NT2/D1 (cell line): ENCODE measurements at regions not wholly inside any gene's neighbourhood (a gene's known extent, or its start where the extent isn't known, plus 50 kb on each side); places are given as distances from the start of the nearest gene placed in this dataset.
"Not testable (repeated sequence)": the region's sequence is repeated elsewhere in the genome, so short reads cannot be mapped to it uniquely, and the experiment has no call there.

Experiments
- DNase-seq: peaks from one replicate; pipeline ENCODE4 v3.0.0-alpha.2; 2011; ENCODE audit warnings: low read depth, low spot score
- H3K27me3 ChIP-seq: 2 replicates; pipeline ENCODE4 v1.6.0; 2011; ENCODE audit warnings: mild to moderate bottlenecking; ENCODE audit not compliant: insufficient read length, insufficient read depth
- H3K36me3 ChIP-seq: 2 replicates; pipeline ENCODE4 v1.6.1; 2011; ENCODE audit warnings: mild to moderate bottlenecking, low read length, mixed read lengths; ENCODE audit not compliant: insufficient read depth, insufficient read length
- H3K4me1 ChIP-seq: 2 replicates; pipeline ENCODE4 v1.5.1; 2011; ENCODE audit not compliant: insufficient read depth, insufficient read length
- H3K4me3 ChIP-seq: 2 replicates; pipeline ENCODE4 v1.5.1; 2011; ENCODE audit warnings: low read depth; ENCODE audit not compliant: insufficient read length
- H3K9ac ChIP-seq: 2 replicates; pipeline ENCODE4 v1.6.0; 2011; ENCODE audit warnings: low read depth; ENCODE audit not compliant: insufficient read length
- H3K9me3 ChIP-seq: 2 replicates; pipeline ENCODE4 v1.5.1; 2011; ENCODE audit warnings: mild to moderate bottlenecking, low read length; ENCODE audit not compliant: insufficient read depth
- SUZ12 ChIP-seq: IDR thresholded peaks from 2 replicates; pipeline ENCODE4 v1.6.1; 2011; ENCODE audit not compliant: insufficient read length, insufficient read depth; ENCODE audit errors: extremely low read depth
- YY1 ChIP-seq: IDR thresholded peaks from 2 replicates; pipeline ENCODE4 v1.6.1; 2011; ENCODE audit not compliant: insufficient read length, insufficient read depth
- ZNF274 ChIP-seq: IDR thresholded peaks from 2 replicates; pipeline ENCODE4 v1.6.1; 2011; ENCODE audit warnings: mild to moderate bottlenecking, low read depth, low read length

DNA sequence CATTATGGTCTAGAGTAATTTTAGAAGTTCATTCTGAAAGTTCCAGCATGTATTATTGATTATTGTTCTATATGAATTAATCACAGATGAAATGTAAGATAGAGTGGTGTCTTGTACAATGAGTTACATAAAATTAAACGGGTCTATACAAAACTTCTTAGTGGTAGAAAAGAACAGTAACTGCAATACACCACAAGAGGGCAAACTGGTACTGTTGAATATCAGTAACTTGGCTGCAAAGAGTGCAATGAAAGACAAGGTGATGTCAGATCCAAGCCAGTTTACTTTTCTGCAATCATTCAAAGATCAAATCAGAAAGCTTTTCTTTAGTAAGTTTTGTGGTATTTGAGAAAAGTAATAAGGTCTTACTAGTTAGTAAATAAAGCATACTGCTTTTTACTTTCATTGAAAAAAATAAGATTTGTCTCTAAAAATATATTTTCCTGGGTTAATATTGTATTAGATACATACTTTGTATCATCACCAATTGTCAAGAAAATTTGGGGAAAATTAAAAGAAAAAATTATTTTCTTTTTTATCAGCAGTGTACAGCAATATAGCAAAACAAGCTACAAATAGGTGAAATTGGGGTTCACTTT lies 66.4 kb upstream of the BTG3 start:
- H3K36me3 ChIP-seq: no peaks in the 10 kb centered on the region
- DNase-seq: peak; percentile 52
- H3K4me3 ChIP-seq: no peak overlapping the region
- H3K9ac ChIP-seq: no peak overlapping the region
- H3K9me3 ChIP-seq: no peaks in the 10 kb centered on the region
- H3K27me3 ChIP-seq: no peaks in the 10 kb centered on the region
- no peaks in the 10 kb centered on the region for H3K4me1 ChIP-seq
- TF ChIP-seq SUZ12 (no peak), YY1 (no peak), ZNF274 (no peak)

DNA sequence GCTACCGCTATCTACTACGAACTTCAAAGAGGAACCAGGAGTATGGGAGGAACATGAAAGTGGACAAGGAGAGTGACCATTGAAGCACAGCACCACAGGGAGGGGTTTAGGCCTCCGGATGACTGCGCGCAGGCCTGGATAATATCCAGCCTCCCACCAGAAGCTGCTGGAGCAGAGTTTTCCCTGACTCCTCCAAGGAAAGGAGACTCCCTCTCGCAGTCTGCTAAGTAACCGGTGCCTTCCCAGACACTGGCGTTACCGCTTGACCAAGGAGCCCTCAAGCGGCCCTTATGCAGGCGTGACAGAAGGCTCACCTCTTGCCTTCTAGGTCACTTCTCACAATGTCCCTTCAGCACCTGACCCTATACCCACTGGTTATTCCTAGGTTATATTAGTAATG lies 64.2 kb upstream of the BTG3 start:
- H3K27me3 ChIP-seq, H3K4me3 ChIP-seq, H3K4me1 ChIP-seq, H3K9ac ChIP-seq, H3K9me3 ChIP-seq, H3K36me3 ChIP-seq, DNase-seq: not testable (repeated sequence)

DNA sequence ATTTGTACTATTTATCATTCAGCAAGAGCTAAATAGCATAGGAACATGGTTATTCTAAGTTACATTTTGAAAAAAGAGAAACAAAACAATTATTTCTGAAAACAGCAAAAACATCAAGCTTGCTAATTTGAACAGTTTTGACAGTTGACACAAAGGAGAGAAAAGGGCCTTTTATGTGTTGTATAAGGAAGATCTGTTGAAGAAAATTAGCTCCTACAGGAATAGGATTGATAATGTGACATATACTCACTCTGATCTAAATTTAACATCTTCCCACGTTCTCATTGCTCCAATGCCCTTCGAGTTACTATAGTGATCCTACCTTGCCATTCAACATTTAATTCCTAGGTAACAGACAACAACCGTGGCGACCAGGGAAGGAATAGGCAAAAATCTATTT lies 61.4 kb upstream of the BTG3 start:
- Histone ChIP-seq H3K9me3 (0 out of 2 replicates have a peak, but pooled peaks cover 3% of the 10 kb centered on the region), H3K9ac (no peak overlapping the region), H3K36me3 (no peaks in the 10 kb centered on the region), H3K27me3 (no peaks in the 10 kb centered on the region), H3K4me1 (peaks cover 2% of the 10 kb centered on the region), H3K4me3 (no peak overlapping the region)
- no peak for DNase-seq
- TF ChIP-seq ZNF274 (no peak), SUZ12 (no peak)

DNA sequence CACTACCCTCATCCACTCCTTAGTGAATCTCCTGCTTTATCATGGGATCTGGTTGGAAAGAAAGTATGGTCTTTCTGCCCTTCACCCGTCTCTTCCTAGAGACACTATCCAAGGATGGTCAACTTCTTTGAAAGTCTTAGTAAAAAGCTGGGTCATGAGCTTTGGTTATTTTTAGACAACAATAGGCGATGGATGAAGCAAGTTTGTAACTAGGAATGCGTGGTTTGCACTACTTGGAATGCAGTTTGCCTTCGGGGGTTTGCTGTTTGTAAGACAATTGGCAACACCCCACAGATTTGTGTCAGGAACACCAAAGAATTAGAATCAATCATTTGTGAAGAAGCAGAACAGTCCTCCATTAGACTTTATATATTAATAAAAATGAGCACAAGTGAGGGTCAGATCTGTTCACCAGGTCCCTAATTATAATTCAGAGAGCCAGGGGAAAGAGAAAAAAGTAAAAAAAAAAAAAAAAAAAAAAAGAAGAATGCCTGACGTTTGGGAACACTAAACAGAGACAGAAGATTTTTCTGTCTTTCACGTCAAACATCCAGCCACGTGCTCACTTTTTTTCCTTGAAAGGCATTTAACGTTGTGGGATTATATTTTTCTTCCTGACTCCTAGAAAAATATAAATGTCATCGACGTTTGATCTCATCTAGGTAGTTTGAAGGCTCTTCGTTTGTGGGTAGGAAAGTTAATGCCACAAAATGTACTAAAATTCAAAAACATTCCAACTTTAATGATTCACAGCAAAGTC lies 60.7 kb upstream of the BTG3 start:
- Histone ChIP-seq H3K9ac (no peak overlapping the region), H3K36me3 (no peaks in the 10 kb centered on the region), H3K4me3 (no peak overlapping the region), H3K9me3 (0 out of 2 replicates have a peak, but pooled peaks cover 3% of the 10 kb centered on the region), H3K27me3 (no peaks in the 10 kb centered on the region), H3K4me1 (peaks cover 2% of the 10 kb centered on the region)
- peak; percentile 62 for DNase-seq
- TF ChIP-seq ZNF274 (no peak), YY1 (no peak), SUZ12 (no peak)

DNA sequence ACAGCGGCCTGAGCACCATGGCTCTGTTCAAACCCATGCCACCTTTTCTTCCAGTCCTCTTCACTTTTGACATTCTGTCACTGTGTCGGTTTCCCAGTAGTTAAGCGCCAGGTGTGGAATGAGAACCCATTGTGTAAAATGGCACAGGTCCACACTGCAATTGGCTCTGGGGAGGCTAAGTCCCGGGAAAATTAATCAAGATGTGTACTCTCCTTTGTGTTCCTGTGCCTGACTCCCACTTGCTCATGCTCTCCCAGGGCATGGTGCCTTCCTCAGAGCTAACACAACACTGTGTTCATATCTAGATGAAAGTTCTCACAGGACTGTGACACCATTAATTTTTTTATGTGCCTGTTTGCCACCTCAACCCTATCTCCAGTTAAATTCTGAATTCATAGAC lies 59.0 kb upstream of the BTG3 start:
- TF ChIP-seq ZNF274 (no peak), YY1 (no peak), SUZ12 (no peak)
- Histone ChIP-seq H3K4me3 (no peak overlapping the region), H3K9me3 (0 out of 2 replicates have a peak, but pooled peaks cover 3% of the 10 kb centered on the region), H3K4me1 (peaks cover 2% of the 10 kb centered on the region), H3K36me3 (no peaks in the 10 kb centered on the region), H3K27me3 (no peaks in the 10 kb centered on the region), H3K9ac (no peak overlapping the region)
- no peak for DNase-seq

DNA sequence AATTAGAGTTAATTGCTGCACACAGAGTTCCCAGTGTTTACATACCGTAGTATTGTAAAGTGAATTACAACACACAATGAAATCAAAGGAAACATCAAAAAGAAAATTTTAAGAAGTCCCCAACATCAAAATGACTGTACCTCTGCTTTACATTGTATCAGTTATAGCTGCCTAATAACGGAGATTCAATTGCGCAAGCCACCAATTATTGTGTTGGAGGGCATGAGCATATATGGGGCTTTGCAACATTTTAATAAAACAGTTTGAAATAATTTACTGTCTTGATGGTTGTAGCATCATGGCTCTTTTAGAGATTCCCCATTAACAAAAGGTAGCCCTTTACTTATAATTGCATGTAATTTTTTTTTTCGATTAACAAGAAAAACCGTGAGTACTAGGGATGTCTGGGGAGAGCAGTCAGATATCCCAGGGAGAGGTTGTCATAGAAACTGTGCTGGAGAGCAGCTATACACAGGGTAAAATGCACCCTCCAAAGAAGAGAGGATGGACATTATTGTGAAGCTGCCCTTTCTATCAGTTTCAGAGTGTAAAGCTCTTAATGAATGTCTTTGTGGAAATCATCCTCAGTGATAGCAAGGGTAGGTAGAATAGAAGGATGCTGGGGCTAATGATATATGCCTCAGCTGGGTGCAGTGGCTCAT lies 55.9 kb upstream of the BTG3 start:
- DNase-seq: no peak
- H3K36me3 ChIP-seq: no peaks in the 10 kb centered on the region
- H3K4me1 ChIP-seq: peaks cover 2% of the 10 kb centered on the region
- no peak overlapping the region for H3K4me3 ChIP-seq
- TF ChIP-seq YY1 (no peak), SUZ12 (no peak), ZNF274 (no peak)
- H3K9me3 ChIP-seq: 0 out of 2 replicates have a peak, but pooled peaks cover 3% of the 10 kb centered on the region
- H3K9ac ChIP-seq: no peak overlapping the region
- no peaks in the 10 kb centered on the region for H3K27me3 ChIP-seq

DNA sequence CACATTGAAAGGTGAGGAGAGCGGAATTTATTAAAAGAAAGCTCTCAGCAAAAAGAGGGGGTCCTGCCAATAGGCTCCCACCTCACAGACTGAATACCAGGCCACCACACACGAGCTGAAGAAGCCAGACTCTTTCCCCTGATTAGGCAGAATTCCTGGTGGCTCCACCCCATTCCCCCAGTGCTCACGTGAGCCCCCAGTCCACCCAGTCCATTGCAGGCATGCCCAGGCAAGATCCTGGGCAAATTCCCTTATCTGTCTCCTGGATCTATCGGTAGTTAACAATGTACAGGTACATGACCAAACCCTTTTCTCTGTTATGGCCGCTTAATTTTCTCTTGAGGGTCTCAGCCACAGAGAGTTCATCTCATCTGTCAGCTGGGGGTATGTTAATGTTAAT lies 54.6 kb upstream of the BTG3 start:
- Histone ChIP-seq H3K9ac (no peak overlapping the region), H3K4me1 (no peaks in the 10 kb centered on the region), H3K4me3 (no peak overlapping the region), H3K9me3 (0 out of 2 replicates have a peak, but pooled peaks cover 1% of the 10 kb centered on the region), H3K27me3 (no peaks in the 10 kb centered on the region), H3K36me3 (no peaks in the 10 kb centered on the region)
- TF ChIP-seq ZNF274 (no peak), SUZ12 (no peak), YY1 (no peak)
- no peak for DNase-seq
